GM18951 (cell line): ENCODE measurements at regions not wholly inside any gene's neighbourhood (a gene's known extent, or its start where the extent isn't known, plus 50 kb on each side); places are given as distances from the start of the nearest gene placed in this dataset.

ENCODE experiments used
- POLR2A ChIP-seq: IDR thresholded peaks from 4 replicates; pipeline ENCODE4 v1.6.1; 2011; ENCODE audit warnings: mild to moderate bottlenecking; ENCODE audit not compliant: insufficient read length, insufficient read depth; ENCODE audit errors: extremely low read depth
- in situ Hi-C: fragments of 300-500 bp; cut with MboI; formaldehyde crosslinking; loops from one replicate; pipeline ENCODE4 v1.12.0; 2022; ENCODE audit warnings: low sequenced_read_pairs, mixed read lengths, inconsistent platforms; ENCODE audit not compliant: unreplicated experiment

DNA sequence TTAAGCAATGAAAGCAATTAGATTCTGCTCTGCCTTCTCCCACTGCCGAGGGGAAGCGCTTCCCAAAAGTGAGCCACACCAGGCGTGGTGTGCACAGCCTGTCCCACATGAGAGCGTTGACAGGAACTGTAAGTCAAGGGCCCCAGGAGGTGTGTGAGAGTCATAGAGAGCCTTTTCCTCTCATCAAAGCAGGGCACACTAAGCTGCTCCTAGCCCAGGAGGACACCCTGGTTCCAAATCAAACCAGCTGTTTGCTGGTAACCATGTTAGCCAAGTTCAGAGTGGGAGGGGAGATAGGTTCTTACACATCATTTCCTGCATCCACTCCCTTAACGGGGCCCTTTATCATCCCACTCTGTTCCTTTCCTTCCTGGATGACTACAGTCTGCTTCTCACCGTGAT, 98.3 kb downstream of the SPTSSA start:
- in situ Hi-C loops = no loop called here
- no peak for TF ChIP-seq POLR2A

DNA sequence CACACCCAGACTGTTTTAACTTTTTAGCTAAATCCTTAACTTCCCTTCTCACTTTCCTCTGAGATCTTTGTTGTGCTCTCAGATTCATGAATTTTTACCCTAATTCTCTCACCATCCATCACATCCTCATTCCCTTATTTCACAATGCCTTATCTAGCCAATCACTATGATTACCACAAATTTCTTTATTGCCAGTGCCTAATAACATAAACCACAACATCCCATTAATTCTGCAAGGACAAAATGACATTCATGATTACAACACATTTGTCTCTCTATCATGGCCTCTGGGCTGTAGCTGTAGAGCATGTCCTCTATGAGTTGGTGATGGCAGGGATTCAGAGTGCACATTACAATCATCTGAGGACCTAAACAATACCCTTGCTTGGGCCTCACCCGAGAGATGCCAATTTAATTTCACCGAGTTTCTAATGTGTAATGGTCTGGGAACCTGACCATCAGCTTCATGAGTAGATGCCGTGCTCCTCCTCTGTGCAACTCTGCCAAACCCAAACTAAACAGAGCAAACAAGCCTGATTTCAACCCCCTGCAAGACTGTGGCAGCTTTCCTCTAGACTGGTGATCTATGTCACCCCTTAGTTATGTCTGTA, 99.3 kb downstream of the SPTSSA start:
- no peak for TF ChIP-seq POLR2A
- in situ Hi-C loops = no loop called here

DNA sequence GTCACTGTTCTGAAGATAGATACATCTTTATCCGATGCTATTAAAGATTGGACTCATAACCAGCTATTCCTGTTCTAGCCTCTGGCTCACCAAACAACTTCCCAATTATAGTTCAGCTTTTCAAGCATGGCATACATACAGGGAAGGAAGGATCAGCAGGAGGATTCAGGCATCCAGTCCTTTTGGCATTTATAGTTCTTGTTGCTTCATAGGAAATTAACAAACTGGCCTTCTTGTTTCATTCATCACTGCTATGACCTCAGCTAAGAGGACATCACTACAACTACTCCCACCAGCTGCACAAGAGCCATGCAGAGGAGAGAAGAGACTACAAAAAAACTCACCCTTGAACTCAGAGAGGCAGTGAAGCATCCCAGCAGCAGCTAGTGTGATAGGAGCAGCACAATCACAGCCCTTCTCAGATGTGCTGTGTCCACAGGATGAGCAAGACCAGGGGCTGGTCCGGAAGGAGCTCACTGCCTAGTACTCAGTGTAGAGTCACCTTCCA, 100.5 kb downstream of the SPTSSA start:
- in situ Hi-C loops = no loop called here
- TF ChIP-seq POLR2A = no peak

DNA sequence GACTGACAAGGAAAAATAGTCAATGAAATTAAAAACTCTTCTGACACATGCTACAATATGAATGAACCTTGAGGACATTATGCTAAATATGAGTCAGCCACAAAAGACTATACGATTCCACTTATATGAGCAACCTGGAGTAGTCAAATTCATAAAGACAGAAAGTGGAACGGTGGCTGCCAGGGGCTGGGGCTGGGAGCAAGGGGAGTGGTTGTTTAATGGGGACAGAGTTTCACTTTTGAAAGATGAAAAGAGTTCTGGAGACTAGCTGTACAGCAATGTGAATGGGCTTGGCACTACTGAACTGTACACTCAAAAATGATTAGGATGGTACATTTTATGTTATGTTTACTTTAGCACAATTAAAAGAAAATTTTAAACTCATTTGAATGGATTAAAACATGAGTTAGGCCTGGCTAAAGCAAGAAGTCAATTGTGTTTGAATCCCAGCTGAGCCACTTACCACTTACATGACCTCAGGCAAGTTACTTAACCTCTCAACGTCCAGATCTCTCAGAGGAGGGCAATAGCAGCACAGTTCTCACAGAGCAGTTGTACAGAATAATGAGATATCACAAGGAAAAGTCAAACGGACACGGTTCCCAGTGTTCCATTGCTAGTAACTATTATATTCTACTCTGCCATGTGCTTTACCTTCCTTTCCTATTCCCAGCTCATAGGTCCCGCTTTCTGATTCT, 102.5 kb downstream of the SPTSSA start:
- in situ Hi-C loops = no loop called here
- TF ChIP-seq POLR2A = no peak

GRCh38 chr14:34356264-34356654, 105.8 kb downstream of the SPTSSA start:
- TF ChIP-seq POLR2A = no peak
- in situ Hi-C loops = no loop called here

DNA sequence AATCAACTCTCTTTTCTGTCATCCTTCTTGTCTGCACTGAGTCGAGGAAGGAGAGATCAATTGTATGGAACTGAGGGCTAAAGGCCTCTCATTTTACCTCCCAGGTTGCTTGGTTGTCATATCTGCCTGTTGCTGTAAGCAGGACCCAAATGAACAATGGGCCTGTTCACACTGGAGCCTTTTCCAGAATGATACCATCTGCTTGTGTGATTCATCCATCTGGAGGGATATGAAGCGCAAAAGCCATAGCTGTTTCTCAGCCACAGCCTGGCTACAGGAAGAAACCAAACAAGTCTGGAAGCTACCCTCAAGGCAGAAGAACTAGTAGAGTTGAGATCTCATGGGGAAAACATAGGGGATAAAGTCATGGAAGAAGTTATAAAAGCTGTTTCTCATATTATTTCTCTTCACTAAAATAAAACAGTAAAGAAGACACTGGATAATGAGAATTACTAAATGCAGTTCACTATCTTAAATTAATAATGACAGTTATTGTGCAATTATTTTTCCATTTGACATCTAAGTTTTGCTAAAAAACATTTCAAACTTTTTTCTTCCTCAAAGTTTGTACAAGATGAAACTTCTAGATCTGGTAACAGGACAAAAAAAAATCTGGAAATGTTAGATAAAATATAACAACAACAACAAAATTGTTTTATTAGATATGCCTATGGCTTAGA, 106.3 kb downstream of the SPTSSA start:
- in situ Hi-C loops = no loop called here
- TF ChIP-seq POLR2A = no peak

DNA sequence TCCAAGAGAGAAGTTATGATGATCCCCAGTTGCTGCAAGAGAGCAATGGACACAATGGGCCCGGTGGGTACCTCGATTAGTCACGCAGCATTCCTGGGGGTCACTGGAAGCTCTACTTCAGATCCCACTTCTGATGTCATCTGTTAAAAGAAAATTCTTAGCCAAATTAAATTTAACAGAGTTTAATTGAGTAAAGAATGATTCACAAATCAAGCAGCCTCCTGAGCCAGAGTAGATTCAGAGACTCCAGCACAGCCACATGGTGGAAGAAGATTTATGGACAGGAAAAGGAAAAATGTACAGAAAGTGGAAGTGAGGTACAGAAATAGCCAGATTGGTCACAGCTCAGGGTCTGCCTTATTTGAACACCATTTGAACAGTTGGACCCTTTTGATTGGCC, 107.5 kb downstream of the SPTSSA start:
- in situ Hi-C loops = no loop called here
- no peak for TF ChIP-seq POLR2A

DNA sequence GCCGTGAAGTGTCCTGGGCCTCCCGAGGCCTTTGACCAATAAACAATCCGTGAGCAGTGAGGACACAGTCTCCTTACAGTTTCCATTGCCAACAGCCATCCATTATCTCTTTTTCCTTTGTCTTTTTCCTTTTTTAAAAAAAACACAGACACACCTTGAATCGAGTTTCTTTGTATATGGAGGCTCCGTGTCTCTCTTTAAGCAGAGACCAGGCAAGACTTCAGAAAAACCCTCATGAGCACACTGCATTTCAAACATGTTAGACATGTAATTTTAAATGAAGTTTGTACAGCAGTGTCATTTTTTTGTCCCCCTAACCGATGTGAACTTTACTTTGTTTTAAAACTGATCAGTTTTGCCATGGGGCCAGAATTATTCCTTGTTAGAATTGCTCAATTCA, 111.1 kb downstream of the SPTSSA start:
- TF ChIP-seq POLR2A = no peak
- in situ Hi-C loops = no loop called here

DNA sequence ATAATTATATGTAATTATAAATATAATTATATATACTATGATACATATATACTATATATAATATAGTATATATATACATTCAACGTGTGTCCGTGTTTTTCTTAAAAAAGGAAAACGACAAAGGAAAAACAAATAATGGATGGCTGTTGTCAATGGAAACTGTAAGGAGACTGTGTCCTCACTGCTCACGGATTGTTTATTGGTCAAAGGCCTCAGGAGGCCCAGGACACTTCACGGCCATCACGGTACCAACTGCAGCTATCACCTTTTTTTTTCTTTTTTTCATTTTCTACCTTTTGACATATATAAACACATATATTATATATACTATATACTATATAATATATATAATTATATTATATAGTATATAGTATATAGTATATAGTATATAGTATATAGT, 113.4 kb downstream of the SPTSSA start:
- in situ Hi-C loops = no loop called here
- no peak for TF ChIP-seq POLR2A

DNA sequence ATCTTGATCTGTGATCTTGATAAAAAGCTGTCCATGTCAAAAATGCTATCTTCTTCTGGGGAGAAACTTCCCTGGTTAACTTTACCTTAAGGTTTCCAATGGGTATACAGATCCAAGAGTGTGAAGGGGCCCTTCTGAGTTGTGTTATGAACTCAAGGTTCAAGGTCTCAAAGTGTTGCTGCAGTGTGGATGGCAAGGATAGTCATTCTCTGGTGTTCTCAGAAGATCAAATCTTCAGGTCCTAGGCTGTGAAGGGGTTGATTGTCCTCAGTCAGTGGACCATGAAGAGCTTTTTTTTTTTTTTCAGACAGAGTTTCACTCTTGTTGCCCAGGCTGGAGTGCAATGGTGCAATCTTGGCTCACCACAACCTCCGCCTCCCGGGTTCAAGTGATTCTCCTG, 114.4 kb downstream of the SPTSSA start:
- in situ Hi-C loops = no loop called here
- TF ChIP-seq POLR2A = no peak

- in situ Hi-C loops = no loop called here
- TF ChIP-seq POLR2A = no peak
Measured at GRCh38 chr14:34345718-34346465, 116.1 kb downstream of the SPTSSA start.

DNA sequence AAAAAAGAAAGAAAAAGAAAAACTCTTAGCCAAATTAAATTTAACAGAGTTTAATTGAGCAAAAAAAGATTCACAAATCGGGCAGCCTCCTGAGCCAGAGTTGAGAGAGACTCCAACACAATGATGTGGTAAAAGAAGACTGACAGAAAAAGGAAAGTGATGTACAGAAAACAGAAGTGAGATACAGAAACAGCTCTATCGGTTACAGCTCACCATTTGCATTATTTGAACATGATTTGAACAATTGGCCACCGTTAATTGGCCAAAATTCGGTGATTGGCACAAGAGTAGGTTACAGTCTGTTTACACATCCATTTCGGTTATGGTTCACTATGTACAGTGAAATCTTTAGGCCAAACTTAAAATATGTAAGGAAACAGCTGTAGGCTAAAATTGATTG, 117.7 kb downstream of the SPTSSA start:
- TF ChIP-seq POLR2A = no peak
- in situ Hi-C loops = no loop called here

- in situ Hi-C loops = no loop called here
- TF ChIP-seq POLR2A = no peak
Measured at GRCh38 chr14:34340025-34340625, 121.9 kb downstream of the SPTSSA start.
